Activated CD8-positive, alpha-beta T cell treated with anti-CD3 and anti-CD28 coated beads for 36 hours (primary cell): ENCODE measurements at regions not wholly inside any gene's neighbourhood (a gene's known extent, or its start where the extent isn't known, plus 50 kb on each side); places are given as distances from the start of the nearest gene placed in this dataset.

Experiments used
- ATAC-seq: fragments of 200-7000 bp; cut with Tn5 transposase; one replicate; pipeline ENCODE4 v1.10.0; 2021; ENCODE audit warnings: mild to moderate bottlenecking, moderate library complexity
- CTCF ChIA-PET: fragments of 350-600 bp; sonication (Branson Sonifier 250); formaldehyde crosslinking; loops from one replicate; lab custom pipeline; 2021; ENCODE audit warnings: antibody characterized with exemption; lab: Charles Lee
- POLR2A ChIA-PET: fragments of 350-600 bp; sonication (Branson Sonifier 250); formaldehyde crosslinking; loops from one replicate; lab custom pipeline; 2021; ENCODE audit warnings: antibody characterized with exemption; lab: Charles Lee
- DNase-seq: peaks from one replicate; pipeline ENCODE4 v3.0.0-alpha.2; 2020
- H3K27ac Mint-ChIP-seq: one replicate; pipeline ENCODE4 v1.8.0; 2021; ENCODE audit warnings: mild to moderate bottlenecking, mixed read lengths
- H3K27me3 Mint-ChIP-seq: one replicate; pipeline ENCODE4 v1.8.0; 2021; ENCODE audit warnings: mixed read lengths
- H3K36me3 Mint-ChIP-seq: one replicate; pipeline ENCODE4 v1.8.0; 2021; ENCODE audit warnings: low read depth, mixed read lengths
- H3K4me1 Mint-ChIP-seq: one replicate; pipeline ENCODE4 v1.8.0; 2021; ENCODE audit warnings: low read depth, mixed read lengths
- H3K4me3 Mint-ChIP-seq: one replicate; pipeline ENCODE4 v1.8.0; 2021; ENCODE audit warnings: mild to moderate bottlenecking, moderate library complexity, mixed read lengths
- H3K9me3 Mint-ChIP-seq: one replicate; pipeline ENCODE4 v1.8.0; 2021; ENCODE audit warnings: mixed read lengths
- intact Hi-C: fragments of 100-400 bp; cut with micrococcal nuclease; formaldehyde crosslinking; loops from one replicate; pipeline ENCODE4 v1.10.0; 2022
- TF ChIP-seq, protein P1 (sequence below): fragments of 200-600 bp; IDR thresholded peaks from one replicate; pipeline ENCODE4 v1.8.0; 2022; ENCODE audit warnings: antibody characterized with exemption, mild to moderate bottlenecking

- Mint-ChIP-seq H3K27me3 (no peaks in the 10 kb centered on the region), H3K4me1 (no peaks in the 10 kb centered on the region), H3K4me3 (no peak overlapping the region), H3K27ac (no peak overlapping the region), H3K36me3 (no peaks in the 10 kb centered on the region), H3K9me3 (no peaks in the 10 kb centered on the region)
- TF ChIP-seq, protein P1, sequence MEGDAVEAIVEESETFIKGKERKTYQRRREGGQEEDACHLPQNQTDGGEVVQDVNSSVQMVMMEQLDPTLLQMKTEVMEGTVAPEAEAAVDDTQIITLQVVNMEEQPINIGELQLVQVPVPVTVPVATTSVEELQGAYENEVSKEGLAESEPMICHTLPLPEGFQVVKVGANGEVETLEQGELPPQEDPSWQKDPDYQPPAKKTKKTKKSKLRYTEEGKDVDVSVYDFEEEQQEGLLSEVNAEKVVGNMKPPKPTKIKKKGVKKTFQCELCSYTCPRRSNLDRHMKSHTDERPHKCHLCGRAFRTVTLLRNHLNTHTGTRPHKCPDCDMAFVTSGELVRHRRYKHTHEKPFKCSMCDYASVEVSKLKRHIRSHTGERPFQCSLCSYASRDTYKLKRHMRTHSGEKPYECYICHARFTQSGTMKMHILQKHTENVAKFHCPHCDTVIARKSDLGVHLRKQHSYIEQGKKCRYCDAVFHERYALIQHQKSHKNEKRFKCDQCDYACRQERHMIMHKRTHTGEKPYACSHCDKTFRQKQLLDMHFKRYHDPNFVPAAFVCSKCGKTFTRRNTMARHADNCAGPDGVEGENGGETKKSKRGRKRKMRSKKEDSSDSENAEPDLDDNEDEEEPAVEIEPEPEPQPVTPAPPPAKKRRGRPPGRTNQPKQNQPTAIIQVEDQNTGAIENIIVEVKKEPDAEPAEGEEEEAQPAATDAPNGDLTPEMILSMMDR, result no peak
- no peak for DNase-seq
- ChIA-PET POLR2A (no interaction called here), CTCF (no interaction called here)
- no peak for ATAC-seq
- intact Hi-C loops, result no loop called here
These were observed 1673.2 kb downstream of the LRRC4C start for GRCh38 chr11:39786281-39786680.

GRCh38 chr11:39784873-39785272 lies 1674.6 kb downstream of the LRRC4C start:
- no peaks in the 10 kb centered on the region for H3K27me3 Mint-ChIP-seq
- POLR2A ChIA-PET, result no interaction called here
- H3K9me3 Mint-ChIP-seq, result no peaks in the 10 kb centered on the region
- H3K4me1 Mint-ChIP-seq, result no peaks in the 10 kb centered on the region
- H3K4me3 Mint-ChIP-seq, result no peak overlapping the region
- intact Hi-C loops, result no loop called here
- CTCF ChIA-PET, result no interaction called here
- no peak for ATAC-seq
- TF ChIP-seq, protein P1, result no peak
- no peak overlapping the region for H3K27ac Mint-ChIP-seq
- DNase-seq, result no peak
- no peaks in the 10 kb centered on the region for H3K36me3 Mint-ChIP-seq

GRCh38 chr11:39780131-39780530 lies 1679.3 kb downstream of the LRRC4C start:
- no peak for DNase-seq
- ChIA-PET CTCF (no interaction called here), POLR2A (no interaction called here)
- TF ChIP-seq, protein P1, result no peak
- ATAC-seq, result no peak
- no peaks in the 10 kb centered on the region for H3K36me3 Mint-ChIP-seq
- intact Hi-C loops, result no loop called here
- H3K4me1 Mint-ChIP-seq, result no peaks in the 10 kb centered on the region
- H3K27ac Mint-ChIP-seq, result no peak overlapping the region
- H3K4me3 Mint-ChIP-seq, result no peak overlapping the region
- peaks cover 6% of the 10 kb centered on the region for H3K9me3 Mint-ChIP-seq
- H3K27me3 Mint-ChIP-seq, result no peaks in the 10 kb centered on the region

GRCh38 chr11:39777035-39777434 lies 1682.4 kb downstream of the LRRC4C start:
- no peak for DNase-seq
- Mint-ChIP-seq H3K4me3 (no peak overlapping the region), H3K27me3 (no peaks in the 10 kb centered on the region), H3K27ac (no peak overlapping the region), H3K4me1 (no peaks in the 10 kb centered on the region), H3K36me3 (no peaks in the 10 kb centered on the region), H3K9me3 (peaks cover 10% of the 10 kb centered on the region)
- ChIA-PET POLR2A (no interaction called here), CTCF (no interaction called here)
- ATAC-seq, result no peak
- intact Hi-C loops, result no loop called here
- TF ChIP-seq, protein P1, result no peak

- POLR2A ChIA-PET, result interaction anchor here (0.7 kb wide), 1 partner anchor 256 kb away, joined by 4 read pairs; no protein-coding TSS in a partner anchor
- intact Hi-C loops, result no loop called here
- H3K27ac Mint-ChIP-seq, result no peak overlapping the region
- no peaks in the 10 kb centered on the region for H3K4me1 Mint-ChIP-seq
- DNase-seq, result no peak
- TF ChIP-seq, protein P1, result no peak
- no peak overlapping the region for H3K4me3 Mint-ChIP-seq
- H3K36me3 Mint-ChIP-seq, result no peaks in the 10 kb centered on the region
- peaks cover 14% of the 10 kb centered on the region for H3K9me3 Mint-ChIP-seq
- CTCF ChIA-PET, result no interaction called here
- no peak for ATAC-seq
- no peaks in the 10 kb centered on the region for H3K27me3 Mint-ChIP-seq
These were observed 1686.8 kb downstream of the LRRC4C start for GRCh38 chr11:39772525-39773137.
